IMR-90 (cell line): ENCODE measurements at regions not wholly inside any gene's neighbourhood (a gene's known extent, or its start where the extent isn't known, plus 50 kb on each side); places are given as distances from the start of the nearest gene placed in this dataset.

Experiments used
- ATAC-seq: fragments of 200-7000 bp; cut with Tn5 transposase; 2 replicates; pipeline ENCODE4 v1.9.1; 2020; ENCODE audit warnings: low read depth, mild to moderate bottlenecking, moderate library complexity
- BruUV-seq: library from RNA; stranded (reverse); fragments of 400-500 nt; replicated peaks from 2 replicates; lab custom pipeline; 2021; lab: Mats Ljungman, UMichigan
- CTCF ChIA-PET: fragments of 300-600 bp; formaldehyde crosslinking; extraction: SDS; loops from one replicate; lab custom pipeline; 2021; ENCODE audit warnings: antibody characterized with exemption; lab: Yijun Ruan, JAX
- POLR2A ChIA-PET: fragments of 300-600 bp; sonication (Branson Sonifier 250); formaldehyde crosslinking; loops from one replicate; lab custom pipeline; 2022; ENCODE audit warnings: antibody characterized with exemption; ENCODE audit not compliant: unreplicated experiment; lab: Charles Lee
- DNase-seq: peaks from one replicate; pipeline ENCODE4 v3.0.0; 2013
- H2AFZ ChIP-seq: replicated peaks from 2 replicates; pipeline ENCODE3; 2013; ENCODE audit warnings: low read length, mild to moderate bottlenecking; ENCODE audit not compliant: poor library complexity
- H2AK5ac ChIP-seq: 2 replicates; pipeline ENCODE4 v1.6.1; 2013; ENCODE audit warnings: low read depth, low read length, inconsistent platforms
- H2AK9ac ChIP-seq: replicated peaks from 2 replicates; pipeline ENCODE3; 2013; ENCODE audit warnings: mild to moderate bottlenecking, low read depth, low read length, moderate library complexity; ENCODE audit not compliant: poor library complexity
- H2BK120ac ChIP-seq: 2 replicates; pipeline ENCODE4 v1.6.1; 2013; ENCODE audit warnings: low read depth, low read length, inconsistent platforms
- H2BK15ac ChIP-seq: 3 replicates; pipeline ENCODE4 v1.6.1; 2013; ENCODE audit warnings: low read depth, low read length, inconsistent platforms
- H2BK20ac ChIP-seq: 2 replicates; pipeline ENCODE4 v1.6.1; 2013; ENCODE audit warnings: low read depth, mild to moderate bottlenecking, inconsistent platforms, low read length, moderate library complexity
- H2BK5ac ChIP-seq: 2 replicates; pipeline ENCODE4 v1.6.1; 2013; ENCODE audit warnings: mild to moderate bottlenecking, low read depth, low read length, inconsistent platforms; ENCODE audit not compliant: poor library complexity, severe bottlenecking
- H3K14ac ChIP-seq: replicated peaks from 2 replicates; pipeline ENCODE4 v1.6.1; 2013; ENCODE audit warnings: low read depth, low read length, inconsistent platforms
- H3K18ac ChIP-seq: 2 replicates; pipeline ENCODE4 v1.6.1; 2013; ENCODE audit warnings: low read depth, low read length, control low read depth
- H3K23ac ChIP-seq: 2 replicates; pipeline ENCODE4 v1.6.1; 2013; ENCODE audit warnings: low read depth, low read length, inconsistent platforms
- H3K27ac ChIP-seq: 2 replicates; pipeline ENCODE4 v1.5.1; 2013; ENCODE audit warnings: mild to moderate bottlenecking, control low read depth, low read length; ENCODE audit not compliant: insufficient read depth
- H3K27me3 ChIP-seq: 2 replicates; pipeline ENCODE4 v1.6.1; 2013; ENCODE audit warnings: low read length; ENCODE audit not compliant: control insufficient read depth, insufficient read depth
- H3K36me3 ChIP-seq: 2 replicates; pipeline ENCODE4 v1.6.1; 2013; ENCODE audit warnings: low read length, mixed read lengths; ENCODE audit not compliant: control insufficient read depth, insufficient read depth
- H3K4ac ChIP-seq: 2 replicates; pipeline ENCODE4 v1.6.1; 2013; ENCODE audit warnings: low read depth, low read length, inconsistent platforms
- H3K4me1 ChIP-seq: 2 replicates; pipeline ENCODE4 v1.6.1; 2013; ENCODE audit warnings: low read length, mixed read lengths; ENCODE audit not compliant: control insufficient read depth, insufficient read depth
- H3K4me2 ChIP-seq: 2 replicates; pipeline ENCODE4 v1.6.1; 2013; ENCODE audit warnings: low read depth, mild to moderate bottlenecking, control low read depth, low read length, moderate library complexity
- H3K4me3 ChIP-seq: 2 replicates; pipeline ENCODE4 v1.5.1; 2013; ENCODE audit warnings: low read depth, mild to moderate bottlenecking, control low read depth, low read length, moderate library complexity; ENCODE audit not compliant: insufficient read depth
- H3K56ac ChIP-seq: 2 replicates; pipeline ENCODE4 v1.6.1; 2013; ENCODE audit warnings: low read length, inconsistent platforms; ENCODE audit not compliant: insufficient read depth; ENCODE audit errors: extremely low read depth
- H3K79me1 ChIP-seq, 2 experiments: 2 replicates each; pipeline ENCODE4 v1.6.1; 2013; ENCODE audit warnings: low read length in 2 of 2, inconsistent platforms in 1 of 2, low read depth in 1 of 2
- H3K9ac ChIP-seq: 2 replicates; pipeline ENCODE4 v1.6.1; 2013; ENCODE audit warnings: low read depth, low read length, control low read depth
- H3K9me1 ChIP-seq: 2 replicates; pipeline ENCODE4 v1.6.1; 2013; ENCODE audit warnings: low read length, inconsistent platforms; ENCODE audit not compliant: insufficient read depth
- H3K9me3 ChIP-seq: 2 replicates; pipeline ENCODE4 v1.6.1; 2013; ENCODE audit warnings: low read length; ENCODE audit not compliant: control insufficient read depth, insufficient read depth
- H4K20me1 ChIP-seq: 2 replicates; pipeline ENCODE4 v1.6.1; 2013; ENCODE audit warnings: low read length, inconsistent platforms; ENCODE audit not compliant: insufficient read depth
- H4K5ac ChIP-seq: 2 replicates; pipeline ENCODE4 v1.6.1; 2013; ENCODE audit warnings: mild to moderate bottlenecking, low read depth, low read length, control low read depth
- H4K8ac ChIP-seq, 2 experiments: 2 replicates each; pipeline ENCODE4 v1.6.1; 2013; ENCODE audit warnings: low read depth in 2 of 2, low read length in 2 of 2, control low read depth in 1 of 2, inconsistent platforms in 1 of 2
- H4K91ac ChIP-seq: 2 replicates; pipeline ENCODE4 v1.6.1; 2013; ENCODE audit warnings: low read depth, low read length, inconsistent platforms; ENCODE audit not compliant: insufficient read depth
- CHD1 ChIP-seq: IDR thresholded peaks from 2 replicates; pipeline ENCODE4 v1.6.1; 2012; ENCODE audit warnings: low read depth, low read length, improper control_type of control experiment
- FOS ChIP-seq: fragments of 150-350 bp; IDR thresholded peaks from 2 replicates; pipeline ENCODE4 v1.6.1; 2016; ENCODE audit warnings: low read depth, low read length
- MAFK ChIP-seq: IDR thresholded peaks from 2 replicates; pipeline ENCODE4 v1.6.1; 2012; ENCODE audit warnings: low read depth, low read length, improper control_type of control experiment
- MXI1 ChIP-seq: IDR thresholded peaks from 2 replicates; pipeline ENCODE4 v1.6.1; 2012; ENCODE audit warnings: low read depth, mild to moderate bottlenecking, low read length, moderate library complexity, borderline replicate concordance
- POLR2A ChIP-seq: IDR thresholded peaks from 2 replicates; pipeline ENCODE4 v1.6.1; 2012; ENCODE audit warnings: mild to moderate bottlenecking, low read depth, low read length
- RAD21 ChIP-seq: IDR thresholded peaks from 2 replicates; pipeline ENCODE4 v1.6.1; 2012; ENCODE audit warnings: low read length, improper control_type of control experiment
- RCOR1 ChIP-seq: IDR thresholded peaks from 2 replicates; pipeline ENCODE4 v1.6.1; 2012; ENCODE audit warnings: mild to moderate bottlenecking, low read length, improper control_type of control experiment; ENCODE audit not compliant: insufficient replicate concordance
- RFX5 ChIP-seq: IDR thresholded peaks from 2 replicates; pipeline ENCODE4 v1.8.0; 2012; ENCODE audit warnings: low read depth, mild to moderate bottlenecking, low read length, moderate library complexity
- SMC3 ChIP-seq: fragments of 150-350 bp; IDR thresholded peaks from 2 replicates; pipeline ENCODE4 v1.6.1; 2016; ENCODE audit warnings: low read depth, mild to moderate bottlenecking, antibody characterized with exemption, low read length, moderate library complexity
- WGBS, 2 experiments: methylation state at CpG; one replicate each; pipeline versions ENCODE4 v1.1.5 to v1.1.7; 2013; ENCODE audit warnings: missing lambda C conversion rate in 2 of 2; ENCODE audit not compliant: insufficient read length in 1 of 2; ENCODE audit errors: extremely low coverage in 2 of 2; 5-methylcytosine and 5-hydroxymethylcytosine counted together
- dilution Hi-C: fragments of 300-500 bp; cut with HindIII; formaldehyde crosslinking; loops from one replicate; pipeline ENCODE4 v1.14.3; 2018; ENCODE audit warnings: low sequenced_read_pairs; ENCODE audit not compliant: unreplicated experiment
- in situ Hi-C: fragments of 300-500 bp; cut with MboI; formaldehyde crosslinking; loops from 3 replicates; pipeline ENCODE4 v1.14.3; 2019; ENCODE audit warnings: low sequenced_read_pairs, inconsistent platforms, mixed read lengths
- intact Hi-C: fragments of 100-400 bp; cut with micrococcal nuclease; formaldehyde crosslinking; loops from 2 replicates; pipeline ENCODE4 v1.10.0; 2022
- TF ChIP-seq, protein P1 (sequence below): conservative IDR thresholded peaks from 2 replicates; pipeline ENCODE4 v1.5.1; 2012; ENCODE audit warnings: mild to moderate bottlenecking, low read depth, low read length, improper control_type of control experiment
- TF ChIP-seq, protein P2 (sequence below): fragments of 150-350 bp; IDR thresholded peaks from 2 replicates; pipeline ENCODE4 v1.6.1; 2017; ENCODE audit warnings: mild to moderate bottlenecking, antibody characterized with exemption, low read length, low read depth
- TF ChIP-seq, protein P3 (sequence below): fragments of 150-350 bp; IDR thresholded peaks from 2 replicates; pipeline ENCODE4 v1.6.1; 2016; ENCODE audit warnings: low read depth, mild to moderate bottlenecking, low read length, moderate library complexity, borderline replicate concordance

GRCh38 chr6:33894438-33894837, 90.6 kb upstream of the MLN start:
- Histone ChIP-seq H3K9ac (no peak overlapping the region), H2AFZ (no peak overlapping the region), H2BK15ac (no peak overlapping the region), H3K4me2 (no peak overlapping the region), H2BK20ac (no peak overlapping the region), H3K79me1 (no peaks in the 10 kb centered on the region), H3K27me3 (peaks cover 59% of the 10 kb centered on the region), H3K18ac (no peak overlapping the region), H3K4me3 (no peak overlapping the region), H3K36me3 (no peaks in the 10 kb centered on the region), H3K9me3 (no peaks in the 10 kb centered on the region), H2AK9ac (no peak overlapping the region), H3K23ac (no peak overlapping the region), H3K14ac (no peak overlapping the region), H2AK5ac (no peak overlapping the region), H3K9me1 (no peaks in the 10 kb centered on the region), H3K27ac (no peak overlapping the region), H2BK120ac (no peak overlapping the region), H3K4ac (no peak overlapping the region), H4K5ac (no peak overlapping the region), H4K91ac (no peak overlapping the region), H2BK5ac (no peak overlapping the region), H3K56ac (no peak overlapping the region), H4K20me1 (no peaks in the 10 kb centered on the region), H4K8ac (no peak overlapping the region), H3K4me1 (peaks cover 3% of the 10 kb centered on the region; the same call in 1 of the 2 replicates)
- BruUV-seq = no TSS peak
- intact Hi-C loops (no loop called here), dilution Hi-C loops (no loop called here), in situ Hi-C loops (no loop called here)
- POLR2A ChIA-PET = no interaction called here
- no CpG with 5 or more reads among the region's 2 CpGs for WGBS, 2 experiments
- ATAC-seq = no peak; the same call in 1 of the 2 replicates
- no peak for TF ChIP-seq POLR2A
- TF ChIP-seq FOS = no peak
- TF ChIP-seq, protein P1, sequence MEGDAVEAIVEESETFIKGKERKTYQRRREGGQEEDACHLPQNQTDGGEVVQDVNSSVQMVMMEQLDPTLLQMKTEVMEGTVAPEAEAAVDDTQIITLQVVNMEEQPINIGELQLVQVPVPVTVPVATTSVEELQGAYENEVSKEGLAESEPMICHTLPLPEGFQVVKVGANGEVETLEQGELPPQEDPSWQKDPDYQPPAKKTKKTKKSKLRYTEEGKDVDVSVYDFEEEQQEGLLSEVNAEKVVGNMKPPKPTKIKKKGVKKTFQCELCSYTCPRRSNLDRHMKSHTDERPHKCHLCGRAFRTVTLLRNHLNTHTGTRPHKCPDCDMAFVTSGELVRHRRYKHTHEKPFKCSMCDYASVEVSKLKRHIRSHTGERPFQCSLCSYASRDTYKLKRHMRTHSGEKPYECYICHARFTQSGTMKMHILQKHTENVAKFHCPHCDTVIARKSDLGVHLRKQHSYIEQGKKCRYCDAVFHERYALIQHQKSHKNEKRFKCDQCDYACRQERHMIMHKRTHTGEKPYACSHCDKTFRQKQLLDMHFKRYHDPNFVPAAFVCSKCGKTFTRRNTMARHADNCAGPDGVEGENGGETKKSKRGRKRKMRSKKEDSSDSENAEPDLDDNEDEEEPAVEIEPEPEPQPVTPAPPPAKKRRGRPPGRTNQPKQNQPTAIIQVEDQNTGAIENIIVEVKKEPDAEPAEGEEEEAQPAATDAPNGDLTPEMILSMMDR = no peak
- TF ChIP-seq, protein P2, sequence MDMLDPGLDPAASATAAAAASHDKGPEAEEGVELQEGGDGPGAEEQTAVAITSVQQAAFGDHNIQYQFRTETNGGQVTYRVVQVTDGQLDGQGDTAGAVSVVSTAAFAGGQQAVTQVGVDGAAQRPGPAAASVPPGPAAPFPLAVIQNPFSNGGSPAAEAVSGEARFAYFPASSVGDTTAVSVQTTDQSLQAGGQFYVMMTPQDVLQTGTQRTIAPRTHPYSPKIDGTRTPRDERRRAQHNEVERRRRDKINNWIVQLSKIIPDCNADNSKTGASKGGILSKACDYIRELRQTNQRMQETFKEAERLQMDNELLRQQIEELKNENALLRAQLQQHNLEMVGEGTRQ = no peak
- TF ChIP-seq RFX5 = no peak
- no peak for TF ChIP-seq MXI1
- TF ChIP-seq RAD21 = no peak
- TF ChIP-seq MAFK = no peak
- no peak for TF ChIP-seq SMC3
- TF ChIP-seq CHD1 = no peak
- TF ChIP-seq RCOR1 = no peak
- TF ChIP-seq, protein P3, sequence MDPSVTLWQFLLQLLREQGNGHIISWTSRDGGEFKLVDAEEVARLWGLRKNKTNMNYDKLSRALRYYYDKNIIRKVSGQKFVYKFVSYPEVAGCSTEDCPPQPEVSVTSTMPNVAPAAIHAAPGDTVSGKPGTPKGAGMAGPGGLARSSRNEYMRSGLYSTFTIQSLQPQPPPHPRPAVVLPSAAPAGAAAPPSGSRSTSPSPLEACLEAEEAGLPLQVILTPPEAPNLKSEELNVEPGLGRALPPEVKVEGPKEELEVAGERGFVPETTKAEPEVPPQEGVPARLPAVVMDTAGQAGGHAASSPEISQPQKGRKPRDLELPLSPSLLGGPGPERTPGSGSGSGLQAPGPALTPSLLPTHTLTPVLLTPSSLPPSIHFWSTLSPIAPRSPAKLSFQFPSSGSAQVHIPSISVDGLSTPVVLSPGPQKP = no peak
- CTCF ChIA-PET = no interaction called here
- no peak for DNase-seq
